ENCODE measurements at regions not wholly inside any gene's neighbourhood (a gene's known extent, or its start where the extent isn't known, plus 50 kb on each side); places are given as distances from the start of the nearest gene placed in this dataset.
"Not testable (repeated sequence)": the region's sequence is repeated elsewhere in the genome, so short reads cannot be mapped to it uniquely, and the experiment has no call there.

DNA sequence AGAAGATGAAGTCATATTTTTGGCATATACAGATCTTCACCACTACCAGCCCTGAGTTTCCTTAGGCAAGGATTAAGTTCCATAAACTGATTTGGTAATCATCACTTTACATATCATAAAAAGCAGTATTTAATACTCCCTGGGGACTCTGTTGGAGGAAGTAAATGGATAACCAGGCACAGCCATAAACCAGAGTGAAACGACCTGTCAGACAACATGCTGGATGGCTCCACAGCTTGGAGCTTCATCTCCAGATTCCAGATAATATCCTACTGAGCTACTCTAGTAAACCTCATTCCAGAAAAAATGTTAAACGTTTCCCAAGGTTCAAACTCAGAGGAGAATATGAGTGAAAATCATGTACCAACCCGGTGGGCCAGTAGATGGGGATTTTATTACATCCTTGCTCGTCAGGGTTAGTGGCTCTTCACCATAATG is 109.2 kb downstream of the BASP1 start:
- no peak overlapping the region for H3K4me3 Mint-ChIP-seq
- DNase-seq: no peak
- no peak for ATAC-seq (replicated peaks in 1 of 2)
- no peaks in the 10 kb centered on the region for H3K4me1 Mint-ChIP-seq (ENCODE audit: low read depth)
- no peaks in the 10 kb centered on the region for H3K36me3 Mint-ChIP-seq (ENCODE audit: insufficient read depth in 2 of 2)
- no peaks in the 10 kb centered on the region for H3K27me3 Mint-ChIP-seq (ENCODE audit: low read depth)
- H3K27ac Mint-ChIP-seq: no peak overlapping the region
- peaks cover 6 to 8% of the 10 kb centered on the region in 2 donors for H3K9me3 Mint-ChIP-seq

DNA sequence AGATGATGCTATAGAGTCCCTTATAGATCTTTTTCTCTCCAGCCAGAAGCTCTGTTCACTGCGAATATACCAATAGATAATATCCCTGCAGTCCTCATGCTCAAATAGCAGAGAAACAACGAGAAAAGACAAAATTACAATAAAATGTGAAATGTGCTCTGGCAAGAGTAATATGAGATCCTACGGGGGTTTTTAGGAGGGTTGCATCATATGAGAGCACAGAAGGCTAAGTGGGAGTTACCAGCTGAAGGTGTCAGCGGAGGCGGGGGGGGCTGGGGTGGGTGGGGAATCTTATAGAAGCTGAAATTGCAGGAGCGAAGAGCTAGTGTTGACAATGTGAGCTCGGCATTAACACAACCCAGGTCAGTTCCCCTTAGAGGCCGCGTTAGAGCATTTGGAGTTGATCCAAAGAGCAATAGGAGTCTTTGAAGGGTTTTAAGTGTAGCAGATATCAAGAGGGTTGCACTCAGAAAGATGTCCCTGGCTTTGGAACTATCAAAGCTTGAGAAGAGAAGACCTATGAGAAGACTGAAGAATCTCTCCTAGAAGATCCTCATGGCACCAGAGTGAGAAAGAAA is 109.7 kb downstream of the BASP1 start:
- Mint-ChIP-seq H3K4me3 (no peak overlapping the region), H3K27me3 (ENCODE audit: low read depth) (no peaks in the 10 kb centered on the region), H3K36me3 (ENCODE audit: insufficient read depth in 2 of 2) (no peaks in the 10 kb centered on the region), H3K9me3 (peaks cover 7 to 9% of the 10 kb centered on the region in 2 donors), H3K4me1 (ENCODE audit: low read depth) (no peaks in the 10 kb centered on the region), H3K27ac (no peak overlapping the region)
- DNase-seq: no peak
- no peak for ATAC-seq (replicated peaks in 1 of 2)

DNA sequence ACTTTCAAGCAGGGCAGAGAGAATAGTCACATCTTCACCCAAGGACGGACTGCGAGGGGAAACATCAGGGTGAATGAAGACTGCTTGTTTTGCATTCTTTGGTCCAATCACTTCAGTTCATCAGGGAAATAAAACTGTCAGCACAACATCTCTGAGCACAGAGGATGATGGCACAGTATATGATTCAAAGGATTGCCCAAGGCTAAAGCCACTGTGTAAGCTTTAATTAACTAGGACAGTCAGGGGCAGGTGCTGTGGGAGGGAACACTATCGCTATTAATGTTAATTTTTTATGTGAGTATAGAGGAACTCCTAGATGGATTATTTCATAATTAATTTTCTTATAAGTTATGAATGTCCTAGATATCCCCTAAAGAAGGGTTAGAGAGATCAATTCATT is 112.1 kb downstream of the BASP1 start:
- H3K27ac Mint-ChIP-seq: no peak overlapping the region
- no peaks in the 10 kb centered on the region for H3K4me1 Mint-ChIP-seq (ENCODE audit: low read depth)
- no peaks in the 10 kb centered on the region for H3K27me3 Mint-ChIP-seq (ENCODE audit: low read depth)
- ATAC-seq (replicated peaks in 1 of 2) (no peak), DNase-seq (no peak)
- H3K4me3 Mint-ChIP-seq: no peak overlapping the region
- peaks cover 10 to 15% of the 10 kb centered on the region in 2 donors for H3K9me3 Mint-ChIP-seq
- no peaks in the 10 kb centered on the region for H3K36me3 Mint-ChIP-seq (ENCODE audit: insufficient read depth in 2 of 2)

DNA sequence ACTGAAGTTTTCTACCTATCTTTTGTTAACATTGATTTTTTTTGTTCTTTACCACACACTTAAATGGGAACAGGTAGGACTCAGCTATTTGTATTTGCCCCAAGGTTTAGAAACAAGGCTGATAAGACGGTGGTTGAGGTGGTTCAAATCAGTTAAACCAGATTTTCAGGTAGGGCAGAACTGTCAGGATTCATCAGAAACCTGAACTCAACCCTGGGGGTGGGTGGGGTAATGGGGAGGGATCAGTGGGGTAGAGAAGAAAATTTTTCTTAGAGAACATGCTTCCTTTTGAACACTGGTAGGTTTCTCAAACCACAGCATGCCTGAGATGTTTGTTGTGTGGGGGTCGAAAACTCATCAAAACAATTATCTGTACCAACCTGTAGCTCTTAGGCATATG is 113.0 kb downstream of the BASP1 start:
- no peak for DNase-seq
- no peak overlapping the region for H3K27ac Mint-ChIP-seq
- ATAC-seq (replicated peaks in 1 of 2): no peak
- no peak overlapping the region for H3K4me3 Mint-ChIP-seq
- H3K36me3 Mint-ChIP-seq (ENCODE audit: insufficient read depth in 2 of 2): no peaks in the 10 kb centered on the region
- H3K9me3 Mint-ChIP-seq: peaks cover 10 to 15% of the 10 kb centered on the region in 2 donors
- no peaks in the 10 kb centered on the region for H3K4me1 Mint-ChIP-seq (ENCODE audit: low read depth)
- H3K27me3 Mint-ChIP-seq (ENCODE audit: low read depth): no peaks in the 10 kb centered on the region

DNA sequence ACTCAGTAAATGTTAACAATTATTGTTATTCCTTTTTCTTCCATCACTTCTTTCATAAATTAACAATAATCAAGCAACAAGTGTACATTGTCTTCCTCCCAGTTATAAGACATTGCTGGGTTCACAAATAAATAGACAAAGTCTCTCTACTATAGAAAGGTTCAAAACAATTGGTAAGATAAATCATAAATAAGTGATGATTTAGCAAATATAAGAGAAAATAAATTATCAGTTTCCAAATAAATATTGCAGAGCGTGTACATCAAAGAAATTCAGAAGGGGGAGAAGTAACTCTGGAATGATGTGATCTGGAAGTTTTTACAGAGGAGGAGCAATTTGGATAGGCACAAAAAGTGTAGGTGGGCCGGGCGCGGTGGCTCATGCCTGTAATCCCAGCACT is 114.2 kb downstream of the BASP1 start:
- H3K9me3 Mint-ChIP-seq: peaks cover 11 to 14% of the 10 kb centered on the region in 2 donors
- no peaks in the 10 kb centered on the region for H3K36me3 Mint-ChIP-seq (ENCODE audit: insufficient read depth in 2 of 2)
- DNase-seq: no peak

DNA sequence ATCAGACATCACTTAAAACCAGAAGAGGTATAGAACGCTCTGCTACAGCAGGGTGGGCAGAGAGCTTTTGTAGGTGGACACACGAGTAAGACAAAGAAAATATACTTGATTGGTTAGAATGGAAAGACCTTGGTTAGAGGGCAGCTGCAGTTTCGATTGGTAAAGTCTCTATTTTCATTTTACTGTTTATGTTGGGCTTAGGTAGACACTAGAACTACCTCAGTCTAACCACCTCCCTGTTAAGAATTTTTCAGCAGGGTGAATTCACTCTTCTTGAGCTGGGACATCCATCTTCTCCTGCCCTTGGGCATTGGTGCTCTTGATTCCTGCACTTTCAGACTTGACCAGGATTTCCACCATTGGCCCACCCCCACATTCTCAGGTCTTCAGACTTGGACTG is 116.3 kb downstream of the BASP1 start:
- ATAC-seq (replicated peaks in 1 of 2): no peak
- Mint-ChIP-seq H3K27me3 (ENCODE audit: low read depth) (no peaks in the 10 kb centered on the region), H3K36me3 (ENCODE audit: insufficient read depth in 2 of 2) (no peaks in the 10 kb centered on the region), H3K27ac (no peak overlapping the region), H3K4me3 (no peak overlapping the region), H3K9me3 (peaks cover 13 to 15% of the 10 kb centered on the region in 2 donors), H3K4me1 (ENCODE audit: low read depth) (no peaks in the 10 kb centered on the region)
- no peak for DNase-seq

More for the DNA sequence above, 114.2 kb downstream of the BASP1 start:
- H3K27me3 Mint-ChIP-seq (ENCODE audit: low read depth): no peaks in the 10 kb centered on the region
- no peaks in the 10 kb centered on the region for H3K4me1 Mint-ChIP-seq (ENCODE audit: low read depth)
- no peak overlapping the region for H3K27ac Mint-ChIP-seq
- no peak for ATAC-seq (replicated peaks in 1 of 2)
- no peak overlapping the region for H3K4me3 Mint-ChIP-seq

DNA sequence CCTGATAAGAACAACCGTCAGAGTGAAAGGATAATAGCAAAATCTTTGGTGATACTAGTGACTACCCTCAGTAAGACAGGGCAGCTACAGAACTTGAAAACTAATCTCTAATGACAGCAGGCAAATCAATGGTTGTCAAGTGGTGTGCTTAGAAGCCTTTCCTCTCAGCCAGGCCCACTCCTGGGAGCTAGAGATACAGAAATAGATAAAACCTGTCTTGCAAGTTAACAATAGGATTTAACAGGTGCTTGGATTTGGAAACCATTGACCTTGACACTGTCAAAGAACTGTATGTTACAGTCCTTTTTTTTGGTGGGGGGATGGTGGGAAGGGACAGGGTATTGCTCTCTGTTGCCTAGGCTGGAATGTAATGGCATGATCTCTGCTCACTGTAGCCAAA is 118.6 kb downstream of the BASP1 start:
- Mint-ChIP-seq H3K4me1 (ENCODE audit: low read depth) (no peaks in the 10 kb centered on the region), H3K36me3 (ENCODE audit: insufficient read depth in 2 of 2) (no peaks in the 10 kb centered on the region), H3K9me3 (peaks cover 9 to 16% of the 10 kb centered on the region in 2 donors), H3K4me3 (no peak overlapping the region), H3K27me3 (ENCODE audit: low read depth) (no peaks in the 10 kb centered on the region), H3K27ac (no peak overlapping the region)
- DNase-seq: no peak
- ATAC-seq (replicated peaks in 1 of 2): no peak

DNA sequence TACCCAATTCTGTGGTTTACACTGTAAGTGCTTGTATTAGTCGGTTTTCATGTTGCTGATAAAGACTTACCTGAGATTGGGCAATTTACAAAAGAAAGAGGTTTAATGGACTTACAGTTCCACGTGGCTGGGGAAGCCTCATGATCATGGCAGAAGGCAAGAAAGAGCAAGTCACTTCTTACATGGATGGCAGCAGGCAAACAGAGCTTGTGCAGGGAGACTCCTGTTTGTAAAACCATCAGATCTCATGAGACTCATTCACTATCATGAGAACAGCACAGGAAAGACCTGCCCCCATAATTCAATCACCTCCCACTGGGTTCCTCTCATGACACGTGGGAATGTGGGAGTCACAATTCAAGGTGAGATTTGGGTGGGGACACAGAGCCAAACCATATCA is 119.3 kb downstream of the BASP1 start:
- not testable (repeated sequence) for DNase-seq; H3K4me1 Mint-ChIP-seq (ENCODE audit: low read depth); H3K4me3 Mint-ChIP-seq; H3K27me3 Mint-ChIP-seq (ENCODE audit: low read depth); ATAC-seq (replicated peaks in 1 of 2); H3K36me3 Mint-ChIP-seq (ENCODE audit: insufficient read depth in 2 of 2); H3K27ac Mint-ChIP-seq
- peaks cover 10 to 16% of the 10 kb centered on the region in 2 donors for H3K9me3 Mint-ChIP-seq

DNA sequence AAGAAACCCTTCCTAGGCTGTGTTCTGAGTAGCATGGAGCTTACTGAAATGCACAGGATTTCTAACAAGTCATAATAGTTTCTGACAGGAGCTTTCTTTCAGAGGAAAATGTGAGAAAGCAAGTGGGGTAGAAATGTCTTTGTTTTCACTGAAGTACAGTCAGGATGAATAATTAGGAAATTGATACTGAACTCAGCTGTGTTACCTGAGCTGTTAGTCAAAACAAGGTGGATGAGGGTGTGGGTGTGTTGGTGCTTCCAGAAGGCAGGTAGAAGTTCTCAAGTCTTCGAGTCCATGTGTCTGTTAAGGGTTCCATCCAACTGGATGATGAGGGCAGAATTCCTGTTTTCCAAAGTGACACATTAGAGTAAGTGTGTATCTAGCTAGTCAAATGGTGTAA is 122.4 kb downstream of the BASP1 start:
- Mint-ChIP-seq H3K4me3 (no peak overlapping the region), H3K4me1 (ENCODE audit: low read depth) (no peaks in the 10 kb centered on the region), H3K27me3 (ENCODE audit: low read depth) (no peaks in the 10 kb centered on the region), H3K36me3 (ENCODE audit: insufficient read depth in 2 of 2) (no peaks in the 10 kb centered on the region), H3K9me3 (peaks cover 8 to 9% of the 10 kb centered on the region in 2 donors), H3K27ac (no peak overlapping the region)
- DNase-seq: no peak
- ATAC-seq (replicated peaks in 1 of 2): no peak

DNA sequence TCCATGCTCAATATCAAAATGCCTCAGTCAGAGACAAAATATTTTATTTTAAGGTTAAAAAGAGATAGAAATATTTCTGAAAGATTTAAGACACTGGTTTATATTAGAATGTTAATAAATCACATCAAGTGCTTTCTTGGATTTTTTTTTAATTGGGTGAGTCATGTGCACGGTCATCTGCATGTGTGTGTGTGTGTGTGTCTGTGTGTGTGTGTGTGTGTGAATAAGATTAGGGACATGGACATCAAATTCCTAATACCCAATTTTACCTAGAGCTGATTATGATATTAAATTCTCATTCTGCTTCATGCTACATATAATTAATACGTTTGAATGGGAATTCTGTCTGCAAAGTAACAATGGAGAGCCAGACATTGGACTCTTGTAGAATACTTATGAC is 122.9 kb downstream of the BASP1 start:
- ATAC-seq (replicated peaks in 1 of 2): no peak
- H3K4me3 Mint-ChIP-seq: no peak overlapping the region
- H3K9me3 Mint-ChIP-seq: peaks cover 8 to 9% of the 10 kb centered on the region in 2 donors
- DNase-seq: no peak
- no peaks in the 10 kb centered on the region for H3K4me1 Mint-ChIP-seq (ENCODE audit: low read depth)
- no peaks in the 10 kb centered on the region for H3K27me3 Mint-ChIP-seq (ENCODE audit: low read depth)
- no peaks in the 10 kb centered on the region for H3K36me3 Mint-ChIP-seq (ENCODE audit: insufficient read depth in 2 of 2)
- H3K27ac Mint-ChIP-seq: no peak overlapping the region

DNA sequence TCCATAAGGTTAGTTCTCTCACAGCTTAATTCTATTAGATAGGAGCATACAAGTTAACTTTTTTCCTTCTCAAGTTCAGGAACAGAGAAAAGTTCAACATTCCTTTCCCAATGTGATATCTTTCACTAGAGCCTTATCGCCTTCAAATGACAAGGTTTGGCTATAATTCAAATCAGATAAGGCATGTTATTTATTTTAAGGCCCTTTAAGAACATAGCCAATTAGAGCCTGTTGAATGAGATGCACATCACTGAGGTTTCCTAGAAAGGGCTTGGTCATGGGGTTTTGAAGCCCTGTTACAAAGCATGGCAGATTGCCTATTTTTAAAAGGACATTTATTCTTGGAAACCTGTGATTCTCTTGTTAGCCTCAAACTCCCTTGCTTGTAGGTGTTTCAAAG is 123.4 kb downstream of the BASP1 start:
- Mint-ChIP-seq H3K4me1 (ENCODE audit: low read depth) (no peaks in the 10 kb centered on the region), H3K36me3 (ENCODE audit: insufficient read depth in 2 of 2) (no peaks in the 10 kb centered on the region), H3K27ac (no peak overlapping the region), H3K27me3 (ENCODE audit: low read depth) (no peaks in the 10 kb centered on the region), H3K9me3 (peaks cover 8 to 9% of the 10 kb centered on the region in 2 donors), H3K4me3 (no peak overlapping the region)
- DNase-seq (no peak), ATAC-seq (replicated peaks in 1 of 2) (no peak)

DNA sequence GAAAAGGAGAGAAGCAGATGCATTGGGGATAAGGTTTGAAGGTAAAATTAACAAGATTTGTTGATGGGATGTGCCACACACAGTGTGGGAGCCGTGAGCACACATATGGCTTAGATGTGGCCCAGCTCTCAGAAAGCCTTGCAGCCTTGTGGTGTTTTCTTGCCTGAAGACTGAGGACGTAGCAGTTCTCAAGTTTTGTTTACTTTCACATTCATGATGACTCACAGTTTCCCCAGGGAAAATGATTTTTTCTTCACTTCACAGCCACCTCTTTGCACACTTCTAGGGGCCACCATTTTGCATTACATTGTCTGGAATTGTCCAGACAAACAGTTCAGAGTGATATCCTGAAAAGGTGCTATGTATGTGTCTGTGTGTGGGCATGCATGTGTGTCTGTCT is 126.2 kb downstream of the BASP1 start:
- DNase-seq (no peak), ATAC-seq (replicated peaks in 1 of 2) (no peak)
- Mint-ChIP-seq H3K27me3 (ENCODE audit: low read depth) (no peaks in the 10 kb centered on the region), H3K9me3 (peaks cover 6 to 7% of the 10 kb centered on the region in 2 donors), H3K4me1 (ENCODE audit: low read depth) (no peaks in the 10 kb centered on the region), H3K4me3 (no peak overlapping the region), H3K27ac (peak overlapping the region; percentile 5), H3K36me3 (ENCODE audit: insufficient read depth in 2 of 2) (no peaks in the 10 kb centered on the region)

DNA sequence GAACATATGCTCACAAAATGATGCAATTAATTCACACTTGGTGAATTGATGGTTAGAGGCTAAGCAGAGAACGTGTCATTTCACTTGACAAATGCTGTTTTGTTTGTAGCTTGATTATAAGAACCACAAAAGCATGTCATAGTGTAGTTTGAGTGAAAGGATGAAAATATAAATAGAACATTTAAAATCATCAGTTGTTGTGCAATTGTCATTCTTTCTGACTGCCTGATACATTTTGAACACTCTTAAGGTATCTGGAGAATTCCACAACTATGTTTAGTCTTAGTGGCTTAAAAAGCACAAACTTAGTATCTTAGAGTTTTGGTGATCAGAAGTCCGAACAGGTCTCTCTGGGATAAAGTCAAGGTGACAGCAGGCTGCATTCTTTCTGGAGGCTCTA is 129.4 kb downstream of the BASP1 start:
- Mint-ChIP-seq H3K27ac (no peak overlapping the region), H3K4me3 (no peak overlapping the region), H3K36me3 (ENCODE audit: insufficient read depth in 2 of 2) (no peaks in the 10 kb centered on the region), H3K4me1 (ENCODE audit: low read depth) (no peaks in the 10 kb centered on the region), H3K9me3 (no peaks in the 10 kb centered on the region), H3K27me3 (ENCODE audit: low read depth) (no peaks in the 10 kb centered on the region)
- DNase-seq (no peak), ATAC-seq (replicated peaks in 1 of 2) (no peak)

DNA sequence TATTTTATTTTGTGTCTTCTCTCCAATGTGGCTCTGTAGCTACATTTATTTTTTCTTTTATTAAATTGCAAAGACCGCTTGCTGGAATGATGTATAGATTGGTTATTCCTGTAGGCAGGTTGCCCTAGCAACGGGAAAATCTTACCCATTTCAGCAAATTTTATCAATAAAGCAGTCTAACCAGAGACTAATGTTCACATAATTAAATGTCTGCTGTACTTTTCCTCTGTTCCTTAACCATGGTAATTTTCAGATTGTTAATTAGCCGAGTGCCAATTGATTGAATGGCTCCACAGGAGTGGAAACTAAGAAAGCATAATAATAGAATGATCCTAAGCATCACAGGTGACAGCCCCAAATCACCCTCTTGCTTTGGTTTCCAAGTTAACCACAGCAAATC is 134.8 kb downstream of the BASP1 start:
- no peak overlapping the region for H3K27ac Mint-ChIP-seq
- no peaks in the 10 kb centered on the region for H3K36me3 Mint-ChIP-seq (ENCODE audit: insufficient read depth in 2 of 2)
- peaks cover 0 to 3% of the 10 kb centered on the region in 2 donors for H3K9me3 Mint-ChIP-seq
- H3K27me3 Mint-ChIP-seq (ENCODE audit: low read depth): no peaks in the 10 kb centered on the region
- no peak overlapping the region for H3K4me3 Mint-ChIP-seq
- ATAC-seq (replicated peaks in 1 of 2) (no peak), DNase-seq (no peak)
- H3K4me1 Mint-ChIP-seq (ENCODE audit: low read depth): no peaks in the 10 kb centered on the region
